ENCODE measurements at regions not wholly inside any gene's neighbourhood (a gene's known extent, or its start where the extent isn't known, plus 50 kb on each side); places are given as distances from the start of the nearest gene placed in this dataset.

DNA sequence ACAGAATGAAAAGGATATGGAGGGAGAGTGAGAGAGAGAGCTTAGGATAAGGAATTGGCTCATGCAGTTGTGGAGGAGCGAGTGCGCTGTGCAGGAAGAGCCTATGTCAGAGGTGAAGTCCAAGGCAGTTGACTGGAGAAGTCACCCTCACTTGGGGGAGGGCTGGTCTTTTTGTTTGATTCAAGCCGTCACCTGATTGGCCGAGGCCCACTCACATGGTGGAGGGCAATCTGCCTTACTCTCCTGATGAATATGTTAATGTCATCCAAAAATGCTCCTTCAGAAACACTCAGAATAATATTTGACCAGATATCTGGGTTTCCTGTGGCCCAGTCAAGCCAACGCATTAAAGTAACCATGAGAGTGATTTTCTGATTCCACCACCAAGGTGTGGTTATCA lies 131.7 kb downstream of the KATNIP start:
- no peak for TF ChIP-seq TEAD4 (IDR thresholded peaks at IDR 0.05)
- TF ChIP-seq NFIC (IDR thresholded peaks at IDR 0.05), result no peak
- TF ChIP-seq CEBPB (IDR thresholded peaks at IDR 0.05), result no peak
- no peak for TF ChIP-seq TCF12 (IDR thresholded peaks at IDR 0.05; ENCODE audit: low read depth)
- TF ChIP-seq, protein P1, sequence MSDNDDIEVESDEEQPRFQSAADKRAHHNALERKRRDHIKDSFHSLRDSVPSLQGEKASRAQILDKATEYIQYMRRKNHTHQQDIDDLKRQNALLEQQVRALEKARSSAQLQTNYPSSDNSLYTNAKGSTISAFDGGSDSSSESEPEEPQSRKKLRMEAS (IDR thresholded peaks at IDR 0.05), result no peak
- TF ChIP-seq YY1 (IDR thresholded peaks at IDR 0.05; ENCODE audit: low read depth), result no peak
- TF ChIP-seq, protein P2, sequence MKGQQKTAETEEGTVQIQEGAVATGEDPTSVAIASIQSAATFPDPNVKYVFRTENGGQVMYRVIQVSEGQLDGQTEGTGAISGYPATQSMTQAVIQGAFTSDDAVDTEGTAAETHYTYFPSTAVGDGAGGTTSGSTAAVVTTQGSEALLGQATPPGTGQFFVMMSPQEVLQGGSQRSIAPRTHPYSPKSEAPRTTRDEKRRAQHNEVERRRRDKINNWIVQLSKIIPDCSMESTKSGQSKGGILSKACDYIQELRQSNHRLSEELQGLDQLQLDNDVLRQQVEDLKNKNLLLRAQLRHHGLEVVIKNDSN (IDR thresholded peaks at IDR 0.05), result no peak
- TF ChIP-seq FOXM1 (IDR thresholded peaks at IDR 0.05; ENCODE audit: borderline replicate concordance, low read depth), result no peak
- TF ChIP-seq, protein P3, sequence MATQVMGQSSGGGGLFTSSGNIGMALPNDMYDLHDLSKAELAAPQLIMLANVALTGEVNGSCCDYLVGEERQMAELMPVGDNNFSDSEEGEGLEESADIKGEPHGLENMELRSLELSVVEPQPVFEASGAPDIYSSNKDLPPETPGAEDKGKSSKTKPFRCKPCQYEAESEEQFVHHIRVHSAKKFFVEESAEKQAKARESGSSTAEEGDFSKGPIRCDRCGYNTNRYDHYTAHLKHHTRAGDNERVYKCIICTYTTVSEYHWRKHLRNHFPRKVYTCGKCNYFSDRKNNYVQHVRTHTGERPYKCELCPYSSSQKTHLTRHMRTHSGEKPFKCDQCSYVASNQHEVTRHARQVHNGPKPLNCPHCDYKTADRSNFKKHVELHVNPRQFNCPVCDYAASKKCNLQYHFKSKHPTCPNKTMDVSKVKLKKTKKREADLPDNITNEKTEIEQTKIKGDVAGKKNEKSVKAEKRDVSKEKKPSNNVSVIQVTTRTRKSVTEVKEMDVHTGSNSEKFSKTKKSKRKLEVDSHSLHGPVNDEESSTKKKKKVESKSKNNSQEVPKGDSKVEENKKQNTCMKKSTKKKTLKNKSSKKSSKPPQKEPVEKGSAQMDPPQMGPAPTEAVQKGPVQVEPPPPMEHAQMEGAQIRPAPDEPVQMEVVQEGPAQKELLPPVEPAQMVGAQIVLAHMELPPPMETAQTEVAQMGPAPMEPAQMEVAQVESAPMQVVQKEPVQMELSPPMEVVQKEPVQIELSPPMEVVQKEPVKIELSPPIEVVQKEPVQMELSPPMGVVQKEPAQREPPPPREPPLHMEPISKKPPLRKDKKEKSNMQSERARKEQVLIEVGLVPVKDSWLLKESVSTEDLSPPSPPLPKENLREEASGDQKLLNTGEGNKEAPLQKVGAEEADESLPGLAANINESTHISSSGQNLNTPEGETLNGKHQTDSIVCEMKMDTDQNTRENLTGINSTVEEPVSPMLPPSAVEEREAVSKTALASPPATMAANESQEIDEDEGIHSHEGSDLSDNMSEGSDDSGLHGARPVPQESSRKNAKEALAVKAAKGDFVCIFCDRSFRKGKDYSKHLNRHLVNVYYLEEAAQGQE (IDR thresholded peaks at IDR 0.05; ENCODE audit: low read depth), result no peak
- TF ChIP-seq TAF1 (IDR thresholded peaks at IDR 0.05; ENCODE audit: low read depth), result no peak
- TF ChIP-seq ZBTB7A (IDR thresholded peaks at IDR 0.05; ENCODE audit: low read depth), result no peak
- no peak for TF ChIP-seq EP300 (IDR thresholded peaks at IDR 0.05; ENCODE audit: borderline replicate concordance)
- no peak for TF ChIP-seq RAD21 (IDR thresholded peaks at IDR 0.05; ENCODE audit: low read depth)
- no peak for TF ChIP-seq EGR1 (IDR thresholded peaks at IDR 0.05)
- no peak for TF ChIP-seq CREB1 (IDR thresholded peaks at IDR 0.05; ENCODE audit: low read depth)

DNA sequence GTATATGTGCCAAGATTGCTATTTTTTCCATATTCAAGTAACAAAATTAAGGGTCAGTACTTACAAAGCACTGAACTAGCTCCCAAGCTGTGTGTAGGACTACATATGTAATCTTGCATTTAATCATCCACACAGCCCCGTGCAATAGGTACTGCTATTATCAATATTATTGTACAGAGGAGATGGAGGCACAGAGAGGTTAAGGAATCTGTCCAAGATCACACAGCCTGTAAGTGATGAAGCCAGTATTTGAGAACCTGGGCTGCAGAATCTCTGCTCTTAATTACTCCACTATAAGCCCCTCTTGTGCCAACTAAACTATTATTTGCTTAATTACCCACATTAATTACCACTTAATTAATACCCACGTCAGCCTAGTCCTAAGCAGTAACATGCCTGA lies 134.1 kb downstream of the KATNIP start:
- TF ChIP-seq FOXM1 (IDR thresholded peaks at IDR 0.05; ENCODE audit: borderline replicate concordance, low read depth) (no peak), EGR1 (IDR thresholded peaks at IDR 0.05) (no peak), ZBTB7A (IDR thresholded peaks at IDR 0.05; ENCODE audit: low read depth) (no peak), TAF1 (IDR thresholded peaks at IDR 0.05; ENCODE audit: low read depth) (no peak), TCF12 (IDR thresholded peaks at IDR 0.05; ENCODE audit: low read depth) (no peak), EP300 (IDR thresholded peaks at IDR 0.05; ENCODE audit: borderline replicate concordance) (no peak), NFIC (IDR thresholded peaks at IDR 0.05) (no peak), TEAD4 (IDR thresholded peaks at IDR 0.05) (no peak), RAD21 (IDR thresholded peaks at IDR 0.05; ENCODE audit: low read depth) (no peak), CEBPB (IDR thresholded peaks at IDR 0.05) (no peak), YY1 (IDR thresholded peaks at IDR 0.05; ENCODE audit: low read depth) (no peak), CREB1 (IDR thresholded peaks at IDR 0.05; ENCODE audit: low read depth) (no peak)
- TF ChIP-seq, protein P1 (IDR thresholded peaks at IDR 0.05), result no peak
- TF ChIP-seq, protein P3 (IDR thresholded peaks at IDR 0.05; ENCODE audit: low read depth), result no peak
- TF ChIP-seq, protein P2 (IDR thresholded peaks at IDR 0.05), result no peak

DNA sequence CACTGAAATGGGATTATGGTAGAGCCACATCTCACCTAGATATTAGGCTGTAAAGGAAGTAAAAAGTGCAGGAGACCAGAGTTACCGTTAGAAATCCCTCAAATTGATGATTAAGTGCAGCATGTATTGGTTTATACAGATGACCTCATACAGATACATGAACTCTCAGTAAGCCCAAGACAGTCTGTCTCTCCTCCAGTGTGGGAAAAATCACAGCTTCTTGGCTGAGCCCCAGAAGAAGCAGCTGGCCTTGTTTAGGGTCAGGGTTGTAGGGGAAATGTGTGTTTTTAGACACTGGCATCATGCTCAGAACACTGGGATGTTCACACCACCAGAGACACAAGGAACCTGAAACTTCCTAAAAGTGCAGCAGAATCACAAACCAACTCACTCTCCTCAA lies 135.9 kb downstream of the KATNIP start:
- TF ChIP-seq YY1 (IDR thresholded peaks at IDR 0.05; ENCODE audit: low read depth), result no peak
- TF ChIP-seq, protein P2 (IDR thresholded peaks at IDR 0.05), result no peak

DNA sequence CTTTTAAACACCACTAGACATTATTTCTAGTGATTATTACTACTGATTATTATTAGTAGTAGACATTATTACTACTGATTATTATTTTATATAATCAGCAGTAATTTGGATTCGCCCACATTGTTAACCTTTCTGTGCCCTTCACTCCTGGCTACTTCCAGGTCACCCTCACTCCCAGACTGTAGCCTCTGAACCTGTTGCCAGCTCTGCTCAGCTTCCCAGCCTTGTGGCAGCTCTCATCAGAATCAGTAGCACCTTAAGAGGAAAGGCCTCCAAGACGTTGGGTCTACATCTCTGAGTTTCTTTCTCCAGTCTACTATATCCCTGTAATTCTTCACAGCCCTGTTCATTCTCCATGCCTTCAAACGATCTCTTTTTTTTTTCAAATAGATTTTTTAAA lies 137.0 kb downstream of the KATNIP start:
- TF ChIP-seq, protein P1 (IDR thresholded peaks at IDR 0.05), result no peak
- TF ChIP-seq, protein P3 (IDR thresholded peaks at IDR 0.05; ENCODE audit: low read depth), result no peak
- TF ChIP-seq CEBPB (IDR thresholded peaks at IDR 0.05) (no peak), CREB1 (IDR thresholded peaks at IDR 0.05; ENCODE audit: low read depth) (no peak), NFIC (IDR thresholded peaks at IDR 0.05) (no peak), YY1 (IDR thresholded peaks at IDR 0.05; ENCODE audit: low read depth) (no peak), TAF1 (IDR thresholded peaks at IDR 0.05; ENCODE audit: low read depth) (no peak), RAD21 (IDR thresholded peaks at IDR 0.05; ENCODE audit: low read depth) (no peak), TCF12 (IDR thresholded peaks at IDR 0.05; ENCODE audit: low read depth) (no peak), EGR1 (IDR thresholded peaks at IDR 0.05) (no peak), EP300 (IDR thresholded peaks at IDR 0.05; ENCODE audit: borderline replicate concordance) (no peak), ZBTB7A (IDR thresholded peaks at IDR 0.05; ENCODE audit: low read depth) (no peak), TEAD4 (IDR thresholded peaks at IDR 0.05) (no peak), FOXM1 (IDR thresholded peaks at IDR 0.05; ENCODE audit: borderline replicate concordance, low read depth) (no peak)
- TF ChIP-seq, protein P2 (IDR thresholded peaks at IDR 0.05), result no peak
